ENCODE measurements at regions not wholly inside any gene's neighbourhood (a gene's known extent, or its start where the extent isn't known, plus 50 kb on each side); places are given as distances from the start of the nearest gene placed in this dataset.

DNA sequence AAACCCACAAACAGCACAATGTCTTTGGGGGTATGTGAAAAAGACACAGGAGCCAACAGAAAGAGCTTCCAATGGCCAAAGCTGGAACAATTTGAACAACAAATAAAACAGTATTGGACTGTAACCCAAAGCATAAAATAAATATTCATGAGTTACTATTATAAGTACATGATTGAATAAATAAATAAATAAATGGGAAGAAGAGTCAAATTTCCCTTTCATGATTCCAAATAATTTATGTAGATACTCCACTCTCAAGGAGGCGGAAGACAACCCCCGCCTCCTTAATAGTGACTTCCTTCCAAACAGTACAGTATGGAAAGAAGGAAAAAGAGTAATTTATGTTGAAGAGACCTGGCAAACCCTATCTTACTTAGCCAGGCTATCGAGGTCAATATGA lies 124.4 kb upstream of the P2RY1 start:
- Mint-ChIP-seq H3K27ac (ENCODE audit: unreplicated experiment) (no peak overlapping the region), H3K9me3 (ENCODE audit: unreplicated experiment) (peaks cover 2% of the 10 kb centered on the region), H3K36me3 (ENCODE audit: unreplicated experiment) (no peaks in the 10 kb centered on the region), H3K4me3 (ENCODE audit: unreplicated experiment) (no peak overlapping the region), H3K27me3 (ENCODE audit: unreplicated experiment) (peaks cover 2% of the 10 kb centered on the region), H3K4me1 (ENCODE audit: low read depth, unreplicated experiment) (peaks cover 11% of the 10 kb centered on the region)
- TF ChIP-seq CTCF (IDR thresholded peaks at IDR 0.05; ENCODE audit: partially characterized antibody, unreplicated experiment): no peak
- no peak for DNase-seq

GRCh38 chr3:152713989-152714388 lies 120.9 kb upstream of the P2RY1 start:
- DNase-seq: no peak
- peaks cover 2% of the 10 kb centered on the region for H3K9me3 Mint-ChIP-seq (ENCODE audit: unreplicated experiment)
- no peak overlapping the region for H3K27ac Mint-ChIP-seq (ENCODE audit: unreplicated experiment)
- no peaks in the 10 kb centered on the region for H3K36me3 Mint-ChIP-seq (ENCODE audit: unreplicated experiment)
- no peak for TF ChIP-seq CTCF (IDR thresholded peaks at IDR 0.05; ENCODE audit: partially characterized antibody, unreplicated experiment)
- peaks cover 3% of the 10 kb centered on the region for H3K4me1 Mint-ChIP-seq (ENCODE audit: low read depth, unreplicated experiment)
- H3K4me3 Mint-ChIP-seq (ENCODE audit: unreplicated experiment): no peak overlapping the region
- H3K27me3 Mint-ChIP-seq (ENCODE audit: unreplicated experiment): peaks cover 2% of the 10 kb centered on the region

DNA sequence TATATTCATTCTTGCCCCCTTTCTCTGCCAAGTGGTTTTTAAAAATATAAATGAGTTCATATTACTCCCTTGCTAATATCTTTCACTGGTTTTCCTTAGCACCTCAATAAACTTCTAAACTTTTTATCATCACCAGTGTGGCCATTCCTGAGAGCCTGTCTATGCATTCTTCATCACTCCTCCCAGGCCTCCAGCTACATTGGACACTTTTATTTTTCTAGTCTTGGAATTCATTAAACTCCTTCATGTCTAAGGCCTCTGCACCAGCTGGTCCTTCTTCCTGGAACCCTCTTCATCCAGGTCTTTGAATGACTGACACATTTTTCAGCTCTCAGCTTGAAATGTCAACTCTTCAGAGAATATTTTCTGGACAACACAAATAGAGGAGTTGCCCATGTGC lies 120.4 kb upstream of the P2RY1 start:
- no peak for DNase-seq
- no peak for TF ChIP-seq CTCF (IDR thresholded peaks at IDR 0.05; ENCODE audit: partially characterized antibody, unreplicated experiment)
- Mint-ChIP-seq H3K27ac (ENCODE audit: unreplicated experiment) (no peak overlapping the region), H3K4me3 (ENCODE audit: unreplicated experiment) (no peak overlapping the region), H3K4me1 (ENCODE audit: low read depth, unreplicated experiment) (peaks cover 6% of the 10 kb centered on the region), H3K9me3 (ENCODE audit: unreplicated experiment) (peaks cover 2% of the 10 kb centered on the region), H3K27me3 (ENCODE audit: unreplicated experiment) (peaks cover 2% of the 10 kb centered on the region), H3K36me3 (ENCODE audit: unreplicated experiment) (no peaks in the 10 kb centered on the region)

DNA sequence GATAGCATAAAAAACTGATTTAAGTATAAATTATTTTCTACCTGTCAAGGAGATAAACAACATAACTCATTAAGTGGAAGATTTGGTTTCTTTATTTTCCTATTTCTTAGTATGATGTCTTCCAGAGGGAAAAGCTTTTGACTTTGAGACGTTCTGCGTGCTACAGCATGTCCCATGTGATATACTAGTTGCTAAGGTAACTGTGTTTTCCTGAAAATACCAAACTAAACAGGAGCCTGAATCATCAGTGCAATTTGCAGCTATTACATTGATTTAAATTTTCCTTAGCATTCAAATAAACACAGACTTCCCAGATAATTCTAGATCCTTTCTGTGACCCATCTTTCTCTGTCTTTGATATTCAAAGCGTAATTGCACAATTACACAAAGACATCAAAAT lies 117.7 kb upstream of the P2RY1 start:
- H3K27ac Mint-ChIP-seq (ENCODE audit: unreplicated experiment): no peak overlapping the region
- H3K4me1 Mint-ChIP-seq (ENCODE audit: low read depth, unreplicated experiment): peaks cover 6% of the 10 kb centered on the region
- H3K4me3 Mint-ChIP-seq (ENCODE audit: unreplicated experiment): no peak overlapping the region
- peaks cover 2% of the 10 kb centered on the region for H3K9me3 Mint-ChIP-seq (ENCODE audit: unreplicated experiment)
- no peak for DNase-seq
- TF ChIP-seq CTCF (IDR thresholded peaks at IDR 0.05; ENCODE audit: partially characterized antibody, unreplicated experiment): no peak
- H3K27me3 Mint-ChIP-seq (ENCODE audit: unreplicated experiment): peaks cover 2% of the 10 kb centered on the region
- H3K36me3 Mint-ChIP-seq (ENCODE audit: unreplicated experiment): no peaks in the 10 kb centered on the region

GRCh38 chr3:152718810-152719209 lies 116.1 kb upstream of the P2RY1 start:
- no peak for DNase-seq
- no peak for TF ChIP-seq CTCF (IDR thresholded peaks at IDR 0.05; ENCODE audit: partially characterized antibody, unreplicated experiment)
- H3K27ac Mint-ChIP-seq (ENCODE audit: unreplicated experiment): no peak overlapping the region
- H3K9me3 Mint-ChIP-seq (ENCODE audit: unreplicated experiment): peaks cover 2% of the 10 kb centered on the region
- peaks cover 6% of the 10 kb centered on the region for H3K4me1 Mint-ChIP-seq (ENCODE audit: low read depth, unreplicated experiment)
- no peak overlapping the region for H3K4me3 Mint-ChIP-seq (ENCODE audit: unreplicated experiment)
- H3K27me3 Mint-ChIP-seq (ENCODE audit: unreplicated experiment): peaks cover 2% of the 10 kb centered on the region
- no peaks in the 10 kb centered on the region for H3K36me3 Mint-ChIP-seq (ENCODE audit: unreplicated experiment)

Data from glutamatergic neuron (in vitro differentiated cells).